GM23338 (cell line): ENCODE measurements at regions not wholly inside any gene's neighbourhood (a gene's known extent, or its start where the extent isn't known, plus 50 kb on each side); places are given as distances from the start of the nearest gene placed in this dataset.

Experiments
- ATAC-seq: fragments of 200-7000 bp; cut with Tn5 transposase; 3 replicates; pipeline ENCODE4 v1.9.1; 2020
- DNase-seq: peaks from one replicate; pipeline ENCODE4 v3.0.0-alpha.2; 2015; ENCODE audit warnings: low spot score
- H2AFZ ChIP-seq: fragments of 200-600 bp; sonication (generic); 2 replicates; pipeline ENCODE4 v1.8.0; 2016; ENCODE audit warnings: antibody characterized with exemption, mild to moderate bottlenecking, moderate library complexity
- H3F3A ChIP-seq: fragments of 200-600 bp; sonication (generic); replicated peaks from 2 replicates; pipeline ENCODE4 v1.8.0; 2017; ENCODE audit warnings: antibody characterized with exemption, mixed run types, low read depth
- H3K27ac ChIP-seq: fragments of 200-600 bp; sonication (generic); 2 replicates; pipeline ENCODE4 v1.6.1; 2016; ENCODE audit warnings: low read depth
- H3K27me3 ChIP-seq: fragments of 200-600 bp; sonication (generic); 2 replicates; pipeline ENCODE4 v1.8.0; 2016; ENCODE audit warnings: mild to moderate bottlenecking, mixed run types, moderate library complexity; ENCODE audit not compliant: insufficient read depth
- H3K36me3 ChIP-seq: fragments of 200-600 bp; sonication (generic); 2 replicates; pipeline ENCODE4 v1.8.0; 2016; ENCODE audit warnings: mild to moderate bottlenecking; ENCODE audit not compliant: insufficient read depth
- H3K4me1 ChIP-seq: fragments of 200-600 bp; sonication (generic); 2 replicates; pipeline ENCODE4 v1.8.0; 2016; ENCODE audit warnings: mild to moderate bottlenecking, moderate library complexity; ENCODE audit not compliant: insufficient read depth
- H3K4me2 ChIP-seq: fragments of 200-600 bp; sonication (generic); 2 replicates; pipeline ENCODE4 v1.7.1; 2017; ENCODE audit warnings: mixed run types
- H3K4me3 ChIP-seq: fragments of 200-600 bp; sonication (generic); 2 replicates; pipeline ENCODE4 v1.6.1; 2016; ENCODE audit warnings: mixed run types
- H3K79me2 ChIP-seq: fragments of 200-600 bp; sonication (generic); replicated peaks from 2 replicates; pipeline ENCODE4 v1.8.0; 2017; ENCODE audit warnings: mild to moderate bottlenecking; ENCODE audit not compliant: insufficient read depth
- H3K9me2 ChIP-seq: fragments of 200-600 bp; sonication (generic); 2 replicates; pipeline ENCODE4 v1.8.0; 2017; ENCODE audit not compliant: insufficient read depth
- H4K20me1 ChIP-seq: fragments of 200-600 bp; sonication (generic); replicated peaks from 2 replicates; pipeline ENCODE4 v1.8.0; 2017; ENCODE audit warnings: mild to moderate bottlenecking; ENCODE audit not compliant: insufficient read depth
- H3K27ac Mint-ChIP-seq: 2 replicates; pipeline ENCODE4 v1.8.0; 2020; ENCODE audit warnings: inconsistent platforms, mild to moderate bottlenecking, moderate library complexity, mixed read lengths
- H3K27me3 Mint-ChIP-seq: 3 replicates; pipeline ENCODE4 v1.8.0; 2022; ENCODE audit warnings: low read depth, mild to moderate bottlenecking, moderate library complexity, mixed read lengths, inconsistent platforms; ENCODE audit not compliant: insufficient read depth, poor library complexity
- H3K36me3 Mint-ChIP-seq: 3 replicates; pipeline ENCODE4 v1.8.0; 2021; ENCODE audit warnings: low read depth, mild to moderate bottlenecking, inconsistent platforms, moderate library complexity, mixed read lengths
- H3K4me1 Mint-ChIP-seq: 3 replicates; pipeline ENCODE4 v1.8.0; 2020; ENCODE audit warnings: mild to moderate bottlenecking, inconsistent platforms, mixed read lengths
- H3K4me3 Mint-ChIP-seq: 3 replicates; pipeline ENCODE4 v1.8.0; 2021; ENCODE audit warnings: moderate library complexity, mild to moderate bottlenecking, inconsistent platforms, mixed read lengths
- H3K9me3 Mint-ChIP-seq: 3 replicates; pipeline ENCODE4 v1.8.0; 2020; ENCODE audit warnings: moderate library complexity, mild to moderate bottlenecking, inconsistent platforms, mixed read lengths
- CREB1 ChIP-seq: fragments of 250-450 bp; sonication (Bioruptor Pico); IDR thresholded peaks from 2 replicates; pipeline ENCODE4 v1.5.0; 2020; ENCODE audit warnings: low read depth, mild to moderate bottlenecking, moderate library complexity
- CTCF ChIP-seq, 2 experiments: fragments of 200-600 bp in 1 of 2; sonication (generic) in 1 of 2; conservative IDR thresholded peaks; 2 replicates each; pipeline versions ENCODE4 v1.5.1 to v1.6.1; 2016 to 2017; ENCODE audit warnings: antibody characterized with exemption in 2 of 2, low read depth in 2 of 2, mild to moderate bottlenecking in 2 of 2, moderate library complexity in 1 of 2
- EZH2 ChIP-seq: fragments of 200-600 bp; sonication (generic); IDR thresholded peaks from one replicate; pipeline ENCODE4 v1.8.0; 2017; ENCODE audit warnings: antibody characterized with exemption, mild to moderate bottlenecking, low read depth; ENCODE audit not compliant: unreplicated experiment
- EZH2phosphoT487 ChIP-seq: fragments of 200-600 bp; sonication (generic); IDR thresholded peaks from one replicate; pipeline ENCODE4 v1.8.1; 2018; ENCODE audit warnings: antibody characterized with exemption; ENCODE audit not compliant: unreplicated experiment
- JUNB ChIP-seq: IDR thresholded peaks from one replicate; pipeline ENCODE4 v1.6.1; 2016; ENCODE audit warnings: antibody characterized with exemption; ENCODE audit not compliant: unreplicated experiment
- NANOG ChIP-seq: IDR thresholded peaks from 2 replicates; pipeline ENCODE4 v1.6.1; 2016; ENCODE audit warnings: antibody characterized with exemption, borderline replicate concordance
- POLR2AphosphoS5 ChIP-seq: IDR thresholded peaks from 2 replicates; pipeline ENCODE4 v1.6.1; 2016; ENCODE audit warnings: antibody characterized with exemption, low read depth
- STAT1 ChIP-seq: IDR thresholded peaks from one replicate; pipeline ENCODE4 v1.6.1; 2016; ENCODE audit warnings: antibody characterized with exemption; ENCODE audit not compliant: unreplicated experiment
- ZNF114 ChIP-seq: fragments of 250-450 bp; sonication (Bioruptor Pico); IDR thresholded peaks from 2 replicates; pipeline ENCODE4 v1.5.0; 2020; ENCODE audit warnings: mild to moderate bottlenecking, moderate library complexity
- ZNF331 ChIP-seq: fragments of 250-450 bp; sonication (Bioruptor Pico); IDR thresholded peaks from 2 replicates; pipeline ENCODE4 v1.5.0; 2020; ENCODE audit warnings: low read depth, mild to moderate bottlenecking, moderate library complexity
- TF ChIP-seq, protein P1 (sequence below): IDR thresholded peaks from one replicate; pipeline ENCODE4 v1.6.1; 2018; ENCODE audit warnings: antibody characterized with exemption; ENCODE audit not compliant: unreplicated experiment
- TF ChIP-seq, protein P2 (sequence below): IDR thresholded peaks from 2 replicates; pipeline ENCODE4 v1.6.1; 2016; ENCODE audit warnings: antibody characterized with exemption

GRCh38 chr2:9791711-9792110 lies 51.6 kb upstream of the TAF1B start (continued):
- no peak for TF ChIP-seq CTCF (conservative IDR thresholded peaks at IDR 0.05; ENCODE audit: low read depth in 2 of 2)
- no peak for TF ChIP-seq ZNF114 (CRISPR knock-in tag)
- TF ChIP-seq EZH2 = no peak
- no peak for TF ChIP-seq POLR2AphosphoS5
- TF ChIP-seq NANOG = no peak
- TF ChIP-seq, protein P1, sequence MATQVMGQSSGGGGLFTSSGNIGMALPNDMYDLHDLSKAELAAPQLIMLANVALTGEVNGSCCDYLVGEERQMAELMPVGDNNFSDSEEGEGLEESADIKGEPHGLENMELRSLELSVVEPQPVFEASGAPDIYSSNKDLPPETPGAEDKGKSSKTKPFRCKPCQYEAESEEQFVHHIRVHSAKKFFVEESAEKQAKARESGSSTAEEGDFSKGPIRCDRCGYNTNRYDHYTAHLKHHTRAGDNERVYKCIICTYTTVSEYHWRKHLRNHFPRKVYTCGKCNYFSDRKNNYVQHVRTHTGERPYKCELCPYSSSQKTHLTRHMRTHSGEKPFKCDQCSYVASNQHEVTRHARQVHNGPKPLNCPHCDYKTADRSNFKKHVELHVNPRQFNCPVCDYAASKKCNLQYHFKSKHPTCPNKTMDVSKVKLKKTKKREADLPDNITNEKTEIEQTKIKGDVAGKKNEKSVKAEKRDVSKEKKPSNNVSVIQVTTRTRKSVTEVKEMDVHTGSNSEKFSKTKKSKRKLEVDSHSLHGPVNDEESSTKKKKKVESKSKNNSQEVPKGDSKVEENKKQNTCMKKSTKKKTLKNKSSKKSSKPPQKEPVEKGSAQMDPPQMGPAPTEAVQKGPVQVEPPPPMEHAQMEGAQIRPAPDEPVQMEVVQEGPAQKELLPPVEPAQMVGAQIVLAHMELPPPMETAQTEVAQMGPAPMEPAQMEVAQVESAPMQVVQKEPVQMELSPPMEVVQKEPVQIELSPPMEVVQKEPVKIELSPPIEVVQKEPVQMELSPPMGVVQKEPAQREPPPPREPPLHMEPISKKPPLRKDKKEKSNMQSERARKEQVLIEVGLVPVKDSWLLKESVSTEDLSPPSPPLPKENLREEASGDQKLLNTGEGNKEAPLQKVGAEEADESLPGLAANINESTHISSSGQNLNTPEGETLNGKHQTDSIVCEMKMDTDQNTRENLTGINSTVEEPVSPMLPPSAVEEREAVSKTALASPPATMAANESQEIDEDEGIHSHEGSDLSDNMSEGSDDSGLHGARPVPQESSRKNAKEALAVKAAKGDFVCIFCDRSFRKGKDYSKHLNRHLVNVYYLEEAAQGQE = no peak
- no peak for TF ChIP-seq JUNB
- no peak for TF ChIP-seq EZH2phosphoT487
- no peak for TF ChIP-seq STAT1
- TF ChIP-seq, protein P2, sequence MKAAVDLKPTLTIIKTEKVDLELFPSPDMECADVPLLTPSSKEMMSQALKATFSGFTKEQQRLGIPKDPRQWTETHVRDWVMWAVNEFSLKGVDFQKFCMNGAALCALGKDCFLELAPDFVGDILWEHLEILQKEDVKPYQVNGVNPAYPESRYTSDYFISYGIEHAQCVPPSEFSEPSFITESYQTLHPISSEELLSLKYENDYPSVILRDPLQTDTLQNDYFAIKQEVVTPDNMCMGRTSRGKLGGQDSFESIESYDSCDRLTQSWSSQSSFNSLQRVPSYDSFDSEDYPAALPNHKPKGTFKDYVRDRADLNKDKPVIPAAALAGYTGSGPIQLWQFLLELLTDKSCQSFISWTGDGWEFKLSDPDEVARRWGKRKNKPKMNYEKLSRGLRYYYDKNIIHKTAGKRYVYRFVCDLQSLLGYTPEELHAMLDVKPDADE = no peak

- Histone ChIP-seq H3K9me2 (no peaks in the 10 kb centered on the region), H4K20me1 (no peaks in the 10 kb centered on the region), H3K4me3 (no peak overlapping the region), H3F3A (no peaks in the 10 kb centered on the region), H3K27ac (no peak overlapping the region), H3K36me3 (no peaks in the 10 kb centered on the region), H3K4me1 (no peaks in the 10 kb centered on the region), H2AFZ (no peak overlapping the region), H3K27me3 (no peaks in the 10 kb centered on the region), H3K4me2 (no peak overlapping the region), H3K79me2 (no peaks in the 10 kb centered on the region)
- TF ChIP-seq, protein P1 = no peak
- TF ChIP-seq NANOG = no peak
- no peak for TF ChIP-seq EZH2phosphoT487
- no peak for TF ChIP-seq CTCF (conservative IDR thresholded peaks at IDR 0.05; ENCODE audit: low read depth in 2 of 2)
- TF ChIP-seq ZNF331 = no peak
- no peak for TF ChIP-seq POLR2AphosphoS5
- TF ChIP-seq STAT1 = no peak
- TF ChIP-seq CREB1 = no peak
- TF ChIP-seq ZNF114 (CRISPR knock-in tag) = no peak
- TF ChIP-seq JUNB = no peak
- TF ChIP-seq, protein P2 = no peak
- TF ChIP-seq EZH2 = no peak
- H3K9me3 Mint-ChIP-seq = peaks cover 10% of the 10 kb centered on the region
- peaks cover 7% of the 10 kb centered on the region for H3K36me3 Mint-ChIP-seq
- no peak overlapping the region for H3K4me3 Mint-ChIP-seq
- H3K27me3 Mint-ChIP-seq = peaks cover 7% of the 10 kb centered on the region
- no peak for DNase-seq
- H3K27ac Mint-ChIP-seq = no peak overlapping the region
- ATAC-seq = no peak
- peaks cover 21% of the 10 kb centered on the region for H3K4me1 Mint-ChIP-seq
Observed at GRCh38 chr2:9793156-9793917, 49.9 kb upstream of the TAF1B start.
